KMS-11 (cell line): ENCODE measurements at regions not wholly inside any gene's neighbourhood (a gene's known extent, or its start where the extent isn't known, plus 50 kb on each side); places are given as distances from the start of the nearest gene placed in this dataset.

Experiments
- H2AFZ ChIP-seq: fragments of 200-600 bp; sonication (generic); 2 replicates; pipeline ENCODE4 v1.6.1; 2016; ENCODE audit warnings: antibody characterized with exemption, mixed run types, low read depth
- H3K27ac ChIP-seq: fragments of 200-600 bp; sonication (generic); 2 replicates; pipeline ENCODE4 v1.6.1; 2016; ENCODE audit warnings: mild to moderate bottlenecking, mixed run types
- H3K27me3 ChIP-seq: fragments of 200-600 bp; sonication (generic); 2 replicates; pipeline ENCODE4 v1.6.1; 2017; ENCODE audit warnings: mild to moderate bottlenecking, low read depth, mixed run types, moderate library complexity; ENCODE audit not compliant: insufficient read depth
- H3K36me3 ChIP-seq: fragments of 200-600 bp; sonication (generic); 2 replicates; pipeline ENCODE4 v1.6.1; 2017; ENCODE audit warnings: mild to moderate bottlenecking, mixed run types; ENCODE audit not compliant: insufficient read depth
- H3K4me1 ChIP-seq: fragments of 200-600 bp; sonication (generic); 2 replicates; pipeline ENCODE4 v1.6.1; 2016; ENCODE audit warnings: mild to moderate bottlenecking, low read depth, mixed run types; ENCODE audit not compliant: poor library complexity, severe bottlenecking
- H3K4me2 ChIP-seq: fragments of 200-600 bp; sonication (generic); 2 replicates; pipeline ENCODE4 v1.7.0; 2016; ENCODE audit warnings: mild to moderate bottlenecking, mixed run types
- H3K4me3 ChIP-seq: fragments of 200-600 bp; sonication (generic); IDR thresholded peaks from 2 replicates; pipeline ENCODE4 v1.6.1; 2017; ENCODE audit warnings: low read depth, low read length, mixed read lengths; ENCODE audit not compliant: insufficient read depth
- H3K79me2 ChIP-seq: fragments of 200-600 bp; sonication (generic); 2 replicates; pipeline ENCODE4 v1.6.1; 2016; ENCODE audit warnings: low read depth, mixed run types; ENCODE audit not compliant: insufficient read depth
- H3K9ac ChIP-seq: fragments of 200-600 bp; sonication (generic); 2 replicates; pipeline ENCODE4 v1.6.1; 2016; ENCODE audit warnings: mild to moderate bottlenecking, mixed run types
- H4K20me1 ChIP-seq: fragments of 200-600 bp; sonication (generic); 2 replicates; pipeline ENCODE4 v1.6.1; 2016; ENCODE audit warnings: mild to moderate bottlenecking, mixed run types; ENCODE audit not compliant: insufficient read depth
- CTCF ChIP-seq: fragments of 200-600 bp; sonication (generic); conservative IDR thresholded peaks from 2 replicates; pipeline ENCODE4 v1.6.1; 2017; ENCODE audit warnings: low read depth, mild to moderate bottlenecking, antibody characterized with exemption, low read length, moderate library complexity, mixed read lengths

GRCh38 chr3:20865803-20866202 lies 679.8 kb upstream of the SGO1 start:
- H3K36me3 ChIP-seq = no peaks in the 10 kb centered on the region
- no peaks in the 10 kb centered on the region for H4K20me1 ChIP-seq
- H3K27me3 ChIP-seq = no peaks in the 10 kb centered on the region
- no peaks in the 10 kb centered on the region for H3K79me2 ChIP-seq
- TF ChIP-seq CTCF = no peak
- H2AFZ ChIP-seq = no peak overlapping the region
- no peak overlapping the region for H3K4me2 ChIP-seq
- no peak overlapping the region for H3K4me3 ChIP-seq
- no peak overlapping the region for H3K9ac ChIP-seq
- no peak overlapping the region for H3K27ac ChIP-seq
- peaks cover 5% of the 10 kb centered on the region for H3K4me1 ChIP-seq

GRCh38 chr3:20861454-20861853 lies 675.4 kb upstream of the SGO1 start:
- peaks cover 5% of the 10 kb centered on the region for H3K4me1 ChIP-seq
- no peaks in the 10 kb centered on the region for H3K36me3 ChIP-seq
- H3K4me2 ChIP-seq = no peak overlapping the region
- no peak overlapping the region for H3K27ac ChIP-seq
- no peaks in the 10 kb centered on the region for H3K27me3 ChIP-seq
- no peak overlapping the region for H3K4me3 ChIP-seq
- H4K20me1 ChIP-seq = no peaks in the 10 kb centered on the region
- H3K9ac ChIP-seq = no peak overlapping the region
- H2AFZ ChIP-seq = no peak overlapping the region
- TF ChIP-seq CTCF = no peak
- no peaks in the 10 kb centered on the region for H3K79me2 ChIP-seq

- H3K79me2 ChIP-seq = no peaks in the 10 kb centered on the region
- no peak overlapping the region for H3K4me3 ChIP-seq
- peaks cover 5% of the 10 kb centered on the region for H3K4me1 ChIP-seq
- no peaks in the 10 kb centered on the region for H3K27me3 ChIP-seq
- no peak overlapping the region for H3K4me2 ChIP-seq
- no peaks in the 10 kb centered on the region for H4K20me1 ChIP-seq
- no peaks in the 10 kb centered on the region for H3K36me3 ChIP-seq
- no peak overlapping the region for H3K9ac ChIP-seq
- no peak overlapping the region for H2AFZ ChIP-seq
- H3K27ac ChIP-seq = no peak overlapping the region
- no peak for TF ChIP-seq CTCF
Observed at GRCh38 chr3:20857636-20858035, 671.6 kb upstream of the SGO1 start.

- H3K4me3 ChIP-seq = no peak overlapping the region
- H3K36me3 ChIP-seq = no peaks in the 10 kb centered on the region
- no peak overlapping the region for H3K4me2 ChIP-seq
- no peak for TF ChIP-seq CTCF
- H3K27me3 ChIP-seq = no peaks in the 10 kb centered on the region
- H3K4me1 ChIP-seq = no peaks in the 10 kb centered on the region
- H3K27ac ChIP-seq = no peak overlapping the region
- no peaks in the 10 kb centered on the region for H4K20me1 ChIP-seq
- H3K79me2 ChIP-seq = no peaks in the 10 kb centered on the region
- no peak overlapping the region for H2AFZ ChIP-seq
- H3K9ac ChIP-seq = no peak overlapping the region
Observed at GRCh38 chr3:20853890-20854289, 667.9 kb upstream of the SGO1 start.

- no peak overlapping the region for H3K9ac ChIP-seq
- no peak for TF ChIP-seq CTCF
- H3K4me1 ChIP-seq = no peaks in the 10 kb centered on the region
- no peaks in the 10 kb centered on the region for H3K36me3 ChIP-seq
- H4K20me1 ChIP-seq = no peaks in the 10 kb centered on the region
- no peak overlapping the region for H2AFZ ChIP-seq
- no peaks in the 10 kb centered on the region for H3K27me3 ChIP-seq
- H3K79me2 ChIP-seq = no peaks in the 10 kb centered on the region
- no peak overlapping the region for H3K27ac ChIP-seq
- H3K4me3 ChIP-seq = no peak overlapping the region
- H3K4me2 ChIP-seq = no peak overlapping the region
Observed at GRCh38 chr3:20852712-20853111, 666.7 kb upstream of the SGO1 start.
